HEK293 (cell line): ENCODE measurements at regions not wholly inside any gene's neighbourhood (a gene's known extent, or its start where the extent isn't known, plus 50 kb on each side); places are given as distances from the start of the nearest gene placed in this dataset.
A peak's percentile ranks its signal among the peaks of the same experiment; 100 is the strongest.

Experiments
- CTCF ChIA-PET: fragments of 350-600 bp; formaldehyde crosslinking; extraction: SDS; loops from one replicate; lab custom pipeline; 2021; ENCODE audit warnings: antibody characterized with exemption; lab: Yijun Ruan, JAX
- POLR2A ChIA-PET: fragments of 300-600 bp; formaldehyde crosslinking; extraction: SDS; loops from one replicate; lab custom pipeline; 2020; ENCODE audit warnings: antibody characterized with exemption, inconsistent platforms; lab: Yijun Ruan, JAX
- H3K27ac ChIP-seq: fragments of 200-500 bp; sonication (Bioruptor generic); 2 replicates; pipeline ENCODE4 v1.5.1; 2014; ENCODE audit warnings: low read depth, low read length, control low read depth, inconsistent platforms; ENCODE audit errors: extremely low read depth
- H3K36me3 ChIP-seq, 2 experiments: fragments of 200-500 bp in 1 of 2; sonication (Bioruptor generic) in 1 of 2; 1 replicate in 1 of 2; 2 replicates in 1 of 2; pipeline ENCODE4 v1.5.1; 2014 to 2017; ENCODE audit warnings: inconsistent platforms in 2 of 2, low read length in 2 of 2; ENCODE audit not compliant: control insufficient read depth in 2 of 2, insufficient read depth in 1 of 2
- H3K4me1 ChIP-seq: fragments of 200-500 bp; sonication (Bioruptor generic); 2 replicates; pipeline ENCODE4 v1.5.1; 2014; ENCODE audit warnings: mild to moderate bottlenecking, low read length, inconsistent platforms; ENCODE audit not compliant: control insufficient read depth, insufficient read depth
- H3K4me3 ChIP-seq: 2 replicates; pipeline ENCODE4 v1.5.1; 2011; ENCODE audit warnings: low read depth, mild to moderate bottlenecking, control low read depth, low read length, moderate library complexity
- H3K9me3 ChIP-seq: fragments of 200-500 bp; sonication (Bioruptor generic); 2 replicates; pipeline ENCODE4 v1.5.1; 2014; ENCODE audit warnings: low read depth, low read length, inconsistent platforms; ENCODE audit not compliant: control insufficient read depth, insufficient read depth
- GLIS2 ChIP-seq: fragments of 450-650 bp; formaldehyde crosslinking; IDR thresholded peaks from 2 replicates; pipeline ENCODE4 v1.5.1; 2016; ENCODE audit warnings: missing biosample characterization, missing genetic modification characterization
- KLF9 ChIP-seq: fragments of 450-650 bp; formaldehyde crosslinking; IDR thresholded peaks from 2 replicates; pipeline ENCODE4 v1.5.1; 2016; ENCODE audit warnings: missing biosample characterization, missing genetic modification characterization, low read depth
- MZF1 ChIP-seq: fragments of 450-650 bp; formaldehyde crosslinking; IDR thresholded peaks from 2 replicates; pipeline ENCODE4 v1.5.1; 2017; ENCODE audit warnings: missing biosample characterization, missing genetic modification characterization, borderline replicate concordance
- OSR2 ChIP-seq: fragments of 450-650 bp; formaldehyde crosslinking; IDR thresholded peaks from 2 replicates; pipeline ENCODE4 v1.5.1; 2016; ENCODE audit warnings: missing biosample characterization, missing genetic modification characterization
- PRDM6 ChIP-seq: fragments of 450-650 bp; formaldehyde crosslinking; IDR thresholded peaks from 2 replicates; pipeline ENCODE4 v1.5.1; 2017; ENCODE audit warnings: missing biosample characterization, missing genetic modification characterization
- REPIN1 ChIP-seq: fragments of 450-650 bp; formaldehyde crosslinking; IDR thresholded peaks from 2 replicates; pipeline ENCODE4 v1.5.1; 2017; ENCODE audit warnings: missing biosample characterization, missing genetic modification characterization, low read depth
- SP2 ChIP-seq: fragments of 450-650 bp; formaldehyde crosslinking; IDR thresholded peaks from 2 replicates; pipeline ENCODE4 v1.5.1; 2016; ENCODE audit warnings: missing biosample characterization, missing genetic modification characterization
- SP7 ChIP-seq: fragments of 450-650 bp; formaldehyde crosslinking; IDR thresholded peaks from 2 replicates; pipeline ENCODE4 v1.5.1; 2016; ENCODE audit warnings: missing biosample characterization, missing genetic modification characterization
- YY1 ChIP-seq: fragments of 450-650 bp; formaldehyde crosslinking; IDR thresholded peaks from 2 replicates; pipeline ENCODE4 v1.5.1; 2018; ENCODE audit warnings: missing biosample characterization, missing genetic modification characterization
- ZBTB7A ChIP-seq: fragments of 450-650 bp; formaldehyde crosslinking; IDR thresholded peaks from 2 replicates; pipeline ENCODE4 v1.5.1; 2016; ENCODE audit warnings: low read depth, missing biosample characterization, missing genetic modification characterization
- ZFP37 ChIP-seq: fragments of 450-650 bp; formaldehyde crosslinking; IDR thresholded peaks from 2 replicates; pipeline ENCODE4 v1.5.1; 2016; ENCODE audit warnings: missing biosample characterization, missing genetic modification characterization
- ZNF112 ChIP-seq: fragments of 450-650 bp; formaldehyde crosslinking; IDR thresholded peaks from 2 replicates; pipeline ENCODE4 v1.5.0; 2017; ENCODE audit warnings: missing biosample characterization, missing genetic modification characterization
- ZNF132 ChIP-seq: fragments of 450-650 bp; formaldehyde crosslinking; IDR thresholded peaks from 2 replicates; pipeline ENCODE4 v1.5.1; 2017; ENCODE audit warnings: missing biosample characterization, missing genetic modification characterization, borderline replicate concordance
- ZNF175 ChIP-seq: fragments of 450-650 bp; formaldehyde crosslinking; IDR thresholded peaks from 2 replicates; pipeline ENCODE4 v1.5.1; 2016; ENCODE audit warnings: missing biosample characterization, missing genetic modification characterization
- ZNF2 ChIP-seq: fragments of 450-650 bp; formaldehyde crosslinking; IDR thresholded peaks from 2 replicates; pipeline ENCODE4 v1.5.1; 2016; ENCODE audit warnings: missing biosample characterization, missing genetic modification characterization
- ZNF266 ChIP-seq: fragments of 450-650 bp; formaldehyde crosslinking; IDR thresholded peaks from 2 replicates; pipeline ENCODE4 v1.5.1; 2016; ENCODE audit warnings: missing biosample characterization, missing genetic modification characterization, low read depth
- ZNF37A ChIP-seq: fragments of 450-650 bp; IDR thresholded peaks from 2 replicates; pipeline ENCODE4 v1.5.1; 2018; ENCODE audit warnings: missing biosample characterization, missing genetic modification characterization
- ZNF433 ChIP-seq: fragments of 450-650 bp; formaldehyde crosslinking; IDR thresholded peaks from 2 replicates; pipeline ENCODE4 v1.5.1; 2016; ENCODE audit warnings: missing biosample characterization, missing genetic modification characterization, low read depth
- ZNF48 ChIP-seq: fragments of 450-650 bp; formaldehyde crosslinking; IDR thresholded peaks from 2 replicates; pipeline ENCODE4 v1.5.1; 2016; ENCODE audit warnings: missing biosample characterization, missing genetic modification characterization
- ZNF529 ChIP-seq: fragments of 450-650 bp; formaldehyde crosslinking; IDR thresholded peaks from 2 replicates; pipeline ENCODE4 v1.5.1; 2017; ENCODE audit warnings: missing genetic modification characterization, missing biosample characterization; ENCODE audit not compliant: insufficient replicate concordance
- ZNF560 ChIP-seq: fragments of 450-650 bp; formaldehyde crosslinking; IDR thresholded peaks from 2 replicates; pipeline ENCODE4 v1.5.1; 2017; ENCODE audit warnings: missing biosample characterization, missing genetic modification characterization, borderline replicate concordance
- ZNF585B ChIP-seq: fragments of 450-650 bp; formaldehyde crosslinking; IDR thresholded peaks from 2 replicates; pipeline ENCODE4 v1.5.1; 2016; ENCODE audit warnings: missing biosample characterization, missing genetic modification characterization
- ZNF623 ChIP-seq: fragments of 450-650 bp; formaldehyde crosslinking; IDR thresholded peaks from 2 replicates; pipeline ENCODE4 v1.5.1; 2016; ENCODE audit warnings: missing biosample characterization, missing genetic modification characterization
- ZNF692 ChIP-seq: fragments of 450-650 bp; formaldehyde crosslinking; IDR thresholded peaks from 2 replicates; pipeline ENCODE4 v1.5.1; 2016; ENCODE audit warnings: missing biosample characterization, missing genetic modification characterization
- ZNF76 ChIP-seq: fragments of 450-650 bp; formaldehyde crosslinking; IDR thresholded peaks from 2 replicates; pipeline ENCODE4; 2016; ENCODE audit warnings: low read depth, missing biosample characterization, missing genetic modification characterization, borderline replicate concordance
- ZNF768 ChIP-seq: fragments of 450-650 bp; formaldehyde crosslinking; IDR thresholded peaks from 2 replicates; pipeline ENCODE4 v1.5.1; 2018; ENCODE audit warnings: missing biosample characterization, mild to moderate bottlenecking, missing genetic modification characterization
- ZNF777 ChIP-seq: fragments of 450-650 bp; formaldehyde crosslinking; IDR thresholded peaks from 2 replicates; pipeline ENCODE4 v1.5.1; 2017; ENCODE audit warnings: missing biosample characterization, missing genetic modification characterization, borderline replicate concordance
- ZSCAN16 ChIP-seq: fragments of 450-650 bp; formaldehyde crosslinking; IDR thresholded peaks from 2 replicates; pipeline ENCODE4 v1.5.1; 2016; ENCODE audit warnings: missing biosample characterization, missing genetic modification characterization
- TF ChIP-seq, protein P1 (sequence below): fragments of 450-650 bp; formaldehyde crosslinking; IDR thresholded peaks from 2 replicates; pipeline ENCODE4; 2016; ENCODE audit warnings: missing biosample characterization, missing genetic modification characterization
- TF ChIP-seq, protein P2 (sequence below): fragments of 450-650 bp; IDR thresholded peaks from 2 replicates; pipeline ENCODE4 v1.5.1; 2018; ENCODE audit warnings: missing biosample characterization, missing genetic modification characterization
- TF ChIP-seq, protein P3 (sequence below): fragments of 450-650 bp; formaldehyde crosslinking; IDR thresholded peaks from 2 replicates; pipeline ENCODE4 v1.5.1; 2016; ENCODE audit warnings: missing biosample characterization, missing genetic modification characterization

DNA sequence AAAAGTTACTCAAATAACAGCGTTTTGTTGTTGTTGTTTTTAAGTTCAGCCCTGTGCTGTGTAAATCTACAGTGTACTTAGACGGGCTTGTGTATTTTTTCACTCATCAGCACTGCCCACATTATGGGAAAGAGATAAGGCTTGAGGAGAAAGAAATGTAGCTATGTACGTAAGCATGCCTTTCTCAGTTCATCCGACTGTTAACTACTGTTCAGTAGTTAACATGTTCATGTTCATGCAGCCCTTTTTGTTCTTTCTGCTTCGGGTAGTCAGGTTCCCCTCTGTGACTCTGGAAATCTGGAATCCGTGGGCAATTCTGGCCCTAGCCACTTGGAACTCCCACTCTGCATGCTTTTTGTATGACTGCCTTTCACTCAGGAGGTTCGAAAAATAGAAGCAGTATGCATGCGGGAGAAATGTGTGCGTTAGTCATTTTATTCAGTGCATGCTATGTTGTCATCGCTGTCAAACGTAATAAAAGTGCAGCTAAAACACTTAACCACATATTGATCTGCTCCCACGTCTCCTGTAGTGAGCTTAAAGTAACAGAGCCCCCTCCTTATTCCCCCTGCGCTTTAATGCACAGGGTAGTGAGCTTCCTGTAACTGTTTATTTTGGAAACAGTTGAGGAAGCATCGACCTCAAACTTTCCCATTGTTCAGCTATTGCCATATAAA lies 283.1 kb upstream of the NR2F2 start (continued):
- TF ChIP-seq ZNF112 = no peak
- no peak for TF ChIP-seq ZNF266 (tag by site-specific recombination)
- TF ChIP-seq GLIS2 (tag by site-specific recombination) = no peak
- TF ChIP-seq, protein P1, sequence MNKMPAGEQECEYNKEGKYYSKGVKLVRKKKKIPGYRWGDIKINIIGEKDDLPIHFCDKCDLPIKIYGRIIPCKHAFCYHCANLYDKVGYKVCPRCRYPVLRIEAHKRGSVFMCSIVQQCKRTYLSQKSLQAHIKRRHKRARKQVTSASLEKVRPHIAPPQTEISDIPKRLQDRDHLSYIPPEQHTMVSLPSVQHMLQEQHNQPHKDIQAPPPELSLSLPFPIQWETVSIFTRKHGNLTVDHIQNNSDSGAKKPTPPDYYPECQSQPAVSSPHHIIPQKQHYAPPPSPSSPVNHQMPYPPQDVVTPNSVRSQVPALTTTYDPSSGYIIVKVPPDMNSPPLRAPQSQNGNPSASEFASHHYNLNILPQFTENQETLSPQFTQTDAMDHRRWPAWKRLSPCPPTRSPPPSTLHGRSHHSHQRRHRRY (tag by site-specific recombination) = no peak
- no peak for TF ChIP-seq REPIN1 (tag by site-specific recombination)
- no peak for TF ChIP-seq ZNF623 (tag by site-specific recombination)
- 0 out of 2 replicates have a peak, but pooled peaks have one; percentile 15 for TF ChIP-seq SP7 (tag by site-specific recombination)
- TF ChIP-seq ZNF132 = no peak
- TF ChIP-seq OSR2 = peak; percentile 88
- TF ChIP-seq SP2 (tag by site-specific recombination) = no peak
- peak; percentile 47 for TF ChIP-seq PRDM6 (tag by site-specific recombination)
- TF ChIP-seq ZNF529 (tag by site-specific recombination) = no peak
- TF ChIP-seq, protein P2, sequence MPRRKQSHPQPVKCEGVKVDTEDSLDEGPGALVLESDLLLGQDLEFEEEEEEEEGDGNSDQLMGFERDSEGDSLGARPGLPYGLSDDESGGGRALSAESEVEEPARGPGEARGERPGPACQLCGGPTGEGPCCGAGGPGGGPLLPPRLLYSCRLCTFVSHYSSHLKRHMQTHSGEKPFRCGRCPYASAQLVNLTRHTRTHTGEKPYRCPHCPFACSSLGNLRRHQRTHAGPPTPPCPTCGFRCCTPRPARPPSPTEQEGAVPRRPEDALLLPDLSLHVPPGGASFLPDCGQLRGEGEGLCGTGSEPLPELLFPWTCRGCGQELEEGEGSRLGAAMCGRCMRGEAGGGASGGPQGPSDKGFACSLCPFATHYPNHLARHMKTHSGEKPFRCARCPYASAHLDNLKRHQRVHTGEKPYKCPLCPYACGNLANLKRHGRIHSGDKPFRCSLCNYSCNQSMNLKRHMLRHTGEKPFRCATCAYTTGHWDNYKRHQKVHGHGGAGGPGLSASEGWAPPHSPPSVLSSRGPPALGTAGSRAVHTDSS = no peak
- no peak for TF ChIP-seq MZF1 (tag by site-specific recombination)
- TF ChIP-seq ZNF2 (tag by site-specific recombination) = no peak
- TF ChIP-seq, protein P3, sequence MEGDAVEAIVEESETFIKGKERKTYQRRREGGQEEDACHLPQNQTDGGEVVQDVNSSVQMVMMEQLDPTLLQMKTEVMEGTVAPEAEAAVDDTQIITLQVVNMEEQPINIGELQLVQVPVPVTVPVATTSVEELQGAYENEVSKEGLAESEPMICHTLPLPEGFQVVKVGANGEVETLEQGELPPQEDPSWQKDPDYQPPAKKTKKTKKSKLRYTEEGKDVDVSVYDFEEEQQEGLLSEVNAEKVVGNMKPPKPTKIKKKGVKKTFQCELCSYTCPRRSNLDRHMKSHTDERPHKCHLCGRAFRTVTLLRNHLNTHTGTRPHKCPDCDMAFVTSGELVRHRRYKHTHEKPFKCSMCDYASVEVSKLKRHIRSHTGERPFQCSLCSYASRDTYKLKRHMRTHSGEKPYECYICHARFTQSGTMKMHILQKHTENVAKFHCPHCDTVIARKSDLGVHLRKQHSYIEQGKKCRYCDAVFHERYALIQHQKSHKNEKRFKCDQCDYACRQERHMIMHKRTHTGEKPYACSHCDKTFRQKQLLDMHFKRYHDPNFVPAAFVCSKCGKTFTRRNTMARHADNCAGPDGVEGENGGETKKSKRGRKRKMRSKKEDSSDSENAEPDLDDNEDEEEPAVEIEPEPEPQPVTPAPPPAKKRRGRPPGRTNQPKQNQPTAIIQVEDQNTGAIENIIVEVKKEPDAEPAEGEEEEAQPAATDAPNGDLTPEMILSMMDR (tag by site-specific recombination) = no peak
- no peak for TF ChIP-seq ZFP37 (tag by site-specific recombination)
- TF ChIP-seq ZNF48 (tag by site-specific recombination) = no peak
- TF ChIP-seq ZBTB7A (tag by site-specific recombination) = no peak
- no peak for TF ChIP-seq ZNF768
- no peak for TF ChIP-seq ZNF585B (tag by site-specific recombination)
- no peak for TF ChIP-seq ZNF433
- TF ChIP-seq, all 188 proteins: peak for 30

GRCh38 chr15:96049323-96049722 lies 281.2 kb upstream of the NR2F2 start:
- H3K4me3 ChIP-seq = no peak overlapping the region
- H3K36me3 ChIP-seq = no peaks in the 10 kb centered on the region
- CTCF ChIA-PET = interaction anchor here (0.6 kb wide), 2 partner anchors 76 to 746 kb away, joined by 3 read pairs; no protein-coding TSS in a partner anchor
- POLR2A ChIA-PET = no interaction called here
- H3K4me1 ChIP-seq = peaks cover 20% of the 10 kb centered on the region
- H3K27ac ChIP-seq = no peak overlapping the region
- no peaks in the 10 kb centered on the region for H3K9me3 ChIP-seq
- no peak for TF ChIP-seq ZNF777 (tag by site-specific recombination)
- TF ChIP-seq ZNF76 = no peak
- TF ChIP-seq YY1 (tag by site-specific recombination) = no peak
- no peak for TF ChIP-seq ZNF560 (tag by site-specific recombination)
- no peak for TF ChIP-seq ZNF37A
- no peak for TF ChIP-seq ZNF692
- no peak for TF ChIP-seq ZNF175 (tag by site-specific recombination)
- no peak for TF ChIP-seq ZSCAN16
- no peak for TF ChIP-seq KLF9 (tag by site-specific recombination)
